IPS-NIHi11 (cell line): ENCODE measurements at regions not wholly inside any gene's neighbourhood (a gene's known extent, or its start where the extent isn't known, plus 50 kb on each side); places are given as distances from the start of the nearest gene placed in this dataset.
"Not testable (repeated sequence)": the region's sequence is repeated elsewhere in the genome, so short reads cannot be mapped to it uniquely, and the experiment has no call there.

Experiments
- DNase-seq: peaks from one replicate; pipeline ENCODE4 v3.0.0; 2012; ENCODE audit warnings: mixed read lengths, low spot score

- DNase-seq, result no peak
Observed at GRCh38 chr3:8001712-8002111, 499.9 kb upstream of the LMCD1 start.

GRCh38 chr3:8011902-8012301 lies 489.7 kb upstream of the LMCD1 start:
- no peak for DNase-seq

- DNase-seq, result no peak
Observed at GRCh38 chr3:8020047-8020841, 481.4 kb upstream of the LMCD1 start.

- DNase-seq, result no peak
Observed at GRCh38 chr3:8027954-8028353, 473.7 kb upstream of the LMCD1 start.

- no peak for DNase-seq
Observed at GRCh38 chr3:8050283-8050682, 451.3 kb upstream of the LMCD1 start.

GRCh38 chr3:8052659-8053058 lies 449.0 kb upstream of the LMCD1 start:
- no peak for DNase-seq

GRCh38 chr3:8068135-8068534 lies 433.5 kb upstream of the LMCD1 start:
- not testable (repeated sequence) for DNase-seq

GRCh38 chr3:8069471-8069870 lies 432.2 kb upstream of the LMCD1 start:
- DNase-seq, result no peak

GRCh38 chr3:8070011-8070410 lies 431.6 kb upstream of the LMCD1 start:
- no peak for DNase-seq

- not testable (repeated sequence) for DNase-seq
Observed at GRCh38 chr3:8074740-8075139, 426.9 kb upstream of the LMCD1 start.

GRCh38 chr3:8077126-8077525 lies 424.5 kb upstream of the LMCD1 start:
- no peak for DNase-seq

- DNase-seq, result no peak
Observed at GRCh38 chr3:8080464-8080863, 421.2 kb upstream of the LMCD1 start.

GRCh38 chr3:8085498-8085897 lies 416.1 kb upstream of the LMCD1 start:
- no peak for DNase-seq

GRCh38 chr3:8087951-8088350 lies 413.7 kb upstream of the LMCD1 start:
- no peak for DNase-seq

GRCh38 chr3:8094415-8094814 lies 407.2 kb upstream of the LMCD1 start:
- no peak for DNase-seq

- DNase-seq, result peak; percentile 55
Observed at GRCh38 chr3:8095724-8096123, 405.9 kb upstream of the LMCD1 start.

GRCh38 chr3:8097690-8098089 lies 403.9 kb upstream of the LMCD1 start:
- DNase-seq, result no peak

- no peak for DNase-seq
Observed at GRCh38 chr3:8103954-8104353, 397.7 kb upstream of the LMCD1 start.

GRCh38 chr3:8106921-8107320 lies 394.7 kb upstream of the LMCD1 start:
- DNase-seq, result no peak

GRCh38 chr3:8110966-8111798 lies 390.4 kb upstream of the LMCD1 start:
- peak; percentile 70 for DNase-seq

GRCh38 chr3:8112587-8112986 lies 389.0 kb upstream of the LMCD1 start:
- no peak for DNase-seq

- DNase-seq, result no peak
Observed at GRCh38 chr3:8113626-8114025, 388.0 kb upstream of the LMCD1 start.

GRCh38 chr3:8128686-8129085 lies 372.9 kb upstream of the LMCD1 start:
- DNase-seq, result no peak
